ENCODE measurements at regions not wholly inside any gene's neighbourhood (a gene's known extent, or its start where the extent isn't known, plus 50 kb on each side); places are given as distances from the start of the nearest gene placed in this dataset.

GRCh38 chr3:153072382-153072781, 89.6 kb upstream of the RAP2B start:
- TF ChIP-seq POLR2A (IDR thresholded peaks at IDR 0.05) (no peak), CTCF (IDR thresholded peaks at IDR 0.05) (no peak)
